GM18511 (cell line): ENCODE measurements at regions not wholly inside any gene's neighbourhood (a gene's known extent, or its start where the extent isn't known, plus 50 kb on each side); places are given as distances from the start of the nearest gene placed in this dataset.

ENCODE experiments used
- ATAC-seq: cut with Tn5 transposase; IDR thresholded peaks from one replicate; pipeline ENCODE4 v1.9.1; 2021; ENCODE audit warnings: mild to moderate bottlenecking, moderate library complexity; ENCODE audit not compliant: unreplicated experiment

DNA sequence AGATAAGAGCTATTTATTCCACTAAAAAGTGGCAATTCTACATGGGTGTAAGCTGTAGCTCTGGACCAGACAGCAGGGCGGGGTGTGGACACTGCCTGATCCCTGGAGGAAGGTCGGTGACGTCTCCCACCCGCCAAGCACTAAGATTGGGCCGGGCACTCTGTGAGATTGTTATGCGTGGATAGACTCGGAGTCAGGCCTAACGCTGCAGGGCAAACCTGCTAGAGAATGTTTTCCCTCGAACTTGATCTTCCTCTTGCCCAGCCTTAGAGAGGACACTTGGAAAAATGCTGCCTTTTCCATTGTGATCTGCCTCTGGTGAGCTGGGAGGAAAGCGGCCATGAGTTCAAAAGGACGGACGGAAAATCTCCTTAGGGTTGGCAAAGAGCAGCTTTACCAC, 1273.4 kb downstream of the TBC1D22A start:
- no peak for ATAC-seq

DNA sequence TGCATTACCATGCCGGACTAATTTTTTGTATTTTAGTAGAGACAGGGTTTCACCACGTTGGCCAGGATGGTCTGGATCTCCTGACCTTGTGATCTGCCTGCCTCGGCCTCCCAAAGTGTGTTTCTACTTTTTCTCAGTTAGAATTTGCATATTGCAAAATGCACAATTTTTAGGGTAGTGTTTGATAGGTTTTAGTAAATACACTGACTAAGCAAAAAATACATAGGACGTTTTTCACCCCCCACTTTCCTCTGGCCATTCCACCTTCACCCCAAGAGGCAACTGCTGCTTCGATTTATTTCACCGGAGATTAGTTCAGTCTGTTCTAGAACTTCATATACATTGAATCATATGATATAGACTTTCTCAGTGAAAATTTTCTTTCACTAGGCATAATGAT, 1269.1 kb downstream of the TBC1D22A start:
- ATAC-seq: no peak

DNA sequence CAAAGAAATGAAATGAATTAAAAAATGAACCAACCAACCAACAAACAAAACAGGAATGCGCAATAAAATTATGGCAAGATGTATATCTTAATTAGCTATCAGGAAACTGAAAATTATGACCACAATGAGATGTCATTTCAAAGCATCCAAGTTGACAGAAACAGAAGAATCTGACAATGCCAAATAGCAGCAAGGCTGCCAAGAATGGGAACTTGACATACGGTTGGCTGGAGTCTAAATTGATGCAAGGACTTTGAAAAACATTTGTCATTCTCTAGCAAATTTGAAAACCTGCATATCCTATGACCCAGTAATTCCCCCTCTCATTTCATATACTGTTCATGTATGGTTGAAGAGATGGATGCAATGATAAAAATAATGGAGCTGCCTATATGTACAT, 1262.6 kb downstream of the TBC1D22A start:
- ATAC-seq: no peak

DNA sequence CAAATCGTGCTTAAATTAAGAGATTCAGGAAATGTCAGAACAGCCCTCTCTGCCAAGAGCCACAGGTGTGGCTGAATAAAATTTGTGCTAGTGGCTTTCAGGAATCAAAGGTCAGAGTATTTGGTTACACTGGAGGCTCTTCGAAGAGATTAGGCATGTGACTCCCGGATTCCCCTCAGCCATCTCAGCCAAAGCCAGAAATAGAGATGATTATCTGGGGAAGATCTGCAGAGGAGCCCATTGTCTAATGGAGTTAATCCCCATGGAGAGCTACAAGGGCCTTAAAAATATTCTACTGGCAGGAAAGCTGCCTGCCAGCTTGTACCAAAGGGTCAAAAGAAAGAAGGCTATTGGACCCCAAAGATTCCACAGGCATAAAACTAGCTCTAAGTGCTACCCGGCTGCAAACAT, 1259.5 kb downstream of the TBC1D22A start:
- no peak for ATAC-seq

DNA sequence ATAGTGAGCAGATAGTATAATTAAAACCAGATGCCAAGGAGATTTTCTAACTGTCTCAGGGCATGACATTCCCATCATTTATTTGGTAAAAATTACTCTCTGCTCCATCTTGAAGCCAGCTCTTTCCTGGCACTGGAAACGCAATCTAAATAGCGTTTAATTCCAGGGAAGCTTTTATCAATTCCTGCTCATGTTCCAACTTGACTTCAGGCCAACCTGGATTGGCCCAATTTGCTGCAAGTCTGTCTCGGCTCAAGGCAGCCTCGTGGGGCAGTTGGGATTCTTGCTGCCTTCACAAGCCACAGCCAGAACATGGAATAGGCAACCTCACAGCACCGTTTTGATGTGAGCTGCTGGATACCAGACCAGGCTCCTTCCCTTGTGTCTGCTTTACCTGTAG, 1255.9 kb downstream of the TBC1D22A start:
- ATAC-seq: no peak

DNA sequence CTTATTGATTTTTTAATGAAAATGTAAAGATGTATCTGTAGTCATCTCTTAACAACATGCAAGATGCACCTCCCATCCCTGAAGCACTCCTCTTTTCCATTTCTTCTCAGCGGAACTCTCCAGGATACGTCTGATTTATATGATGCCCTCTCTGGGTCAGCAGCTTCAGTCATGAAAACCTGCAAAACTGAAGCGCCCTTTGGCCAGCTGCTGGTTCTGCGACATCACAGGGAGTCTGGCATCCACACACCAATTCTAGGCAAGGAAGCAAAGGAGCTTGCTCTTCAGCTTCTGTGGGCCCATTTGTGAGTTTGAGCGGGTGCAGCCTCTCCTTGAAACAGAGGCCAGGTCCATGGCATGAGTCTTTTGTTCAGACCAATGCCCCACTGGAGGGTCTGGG, 1253.3 kb downstream of the TBC1D22A start:
- ATAC-seq: no peak

DNA sequence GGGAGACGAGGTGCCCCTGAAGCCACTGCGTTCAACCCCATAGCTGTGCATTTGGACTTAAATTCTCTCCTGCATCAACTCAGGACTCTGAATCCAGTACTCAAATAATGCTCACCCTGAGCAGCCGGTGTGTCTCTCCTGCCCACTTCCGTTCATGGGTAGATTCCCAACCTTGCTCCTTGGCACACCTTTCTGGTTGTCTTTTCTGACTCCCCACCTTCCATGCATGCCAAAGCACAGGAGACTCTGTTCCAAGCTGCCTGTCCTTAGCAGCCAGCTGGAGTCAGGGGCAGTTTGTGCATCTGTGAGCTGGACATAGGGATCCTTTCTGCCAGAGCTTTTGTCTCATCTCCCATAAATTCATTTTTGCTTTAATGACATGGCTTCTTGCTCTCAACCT, 1242.5 kb downstream of the TBC1D22A start:
- ATAC-seq: no peak

DNA sequence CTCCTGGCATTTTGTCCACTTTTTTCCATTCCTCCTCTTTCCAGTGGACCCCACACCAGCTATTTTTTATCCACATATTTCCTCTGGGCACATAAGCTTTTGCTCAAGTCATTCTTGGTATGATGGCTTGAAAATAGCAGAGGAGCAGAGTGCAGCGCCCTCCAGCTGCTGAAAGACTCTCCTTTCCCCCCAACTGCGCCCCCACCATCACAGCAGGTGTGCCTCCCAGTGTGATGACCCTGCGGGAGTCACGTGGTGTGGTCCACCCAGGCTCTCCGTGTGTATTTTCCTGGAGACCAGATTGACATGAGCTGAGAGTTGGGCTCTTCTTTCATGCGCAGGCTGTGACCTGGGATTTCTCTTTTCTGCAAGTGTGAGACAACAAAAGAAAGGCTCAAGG, 1241.6 kb downstream of the TBC1D22A start:
- no peak for ATAC-seq

DNA sequence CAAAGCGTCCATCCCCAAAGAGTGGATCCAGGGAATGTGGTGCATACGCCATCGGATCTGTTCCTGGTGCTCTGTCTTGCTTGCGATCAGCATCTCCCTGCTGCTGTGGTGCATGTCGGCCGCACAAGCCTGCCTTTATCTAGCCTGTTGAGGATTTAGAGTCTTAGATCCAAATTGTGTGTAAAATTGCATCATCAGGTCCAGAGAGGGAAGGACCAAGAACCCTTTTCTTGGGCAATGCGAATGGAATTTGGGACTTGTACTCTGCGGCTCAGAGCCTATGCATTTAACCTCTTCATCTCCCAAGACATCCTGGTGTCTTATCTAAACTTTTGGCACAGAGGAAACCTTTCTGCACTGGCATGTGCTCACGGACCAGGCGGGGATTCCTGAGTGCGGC, 1238.7 kb downstream of the TBC1D22A start:
- no peak for ATAC-seq

DNA sequence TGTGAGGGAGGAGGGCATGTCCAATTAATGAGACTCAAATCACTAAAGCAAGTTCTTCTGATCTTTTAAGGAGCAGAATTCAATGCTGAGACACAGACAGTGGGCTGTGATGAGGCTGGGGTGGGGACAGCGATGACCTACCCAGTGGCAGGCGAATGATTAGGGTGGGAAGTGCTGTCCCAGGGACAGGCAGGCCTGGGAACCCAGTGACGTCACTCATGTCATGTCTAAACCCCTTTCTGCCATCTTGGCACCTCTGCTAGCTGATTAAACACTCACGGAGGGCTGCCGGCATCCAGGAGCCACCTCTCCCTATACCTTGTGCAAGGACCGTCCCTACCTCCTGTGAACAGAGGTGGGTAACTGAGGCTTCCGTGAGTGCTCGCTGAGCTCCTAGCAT, 1235.2 kb downstream of the TBC1D22A start:
- no peak for ATAC-seq

DNA sequence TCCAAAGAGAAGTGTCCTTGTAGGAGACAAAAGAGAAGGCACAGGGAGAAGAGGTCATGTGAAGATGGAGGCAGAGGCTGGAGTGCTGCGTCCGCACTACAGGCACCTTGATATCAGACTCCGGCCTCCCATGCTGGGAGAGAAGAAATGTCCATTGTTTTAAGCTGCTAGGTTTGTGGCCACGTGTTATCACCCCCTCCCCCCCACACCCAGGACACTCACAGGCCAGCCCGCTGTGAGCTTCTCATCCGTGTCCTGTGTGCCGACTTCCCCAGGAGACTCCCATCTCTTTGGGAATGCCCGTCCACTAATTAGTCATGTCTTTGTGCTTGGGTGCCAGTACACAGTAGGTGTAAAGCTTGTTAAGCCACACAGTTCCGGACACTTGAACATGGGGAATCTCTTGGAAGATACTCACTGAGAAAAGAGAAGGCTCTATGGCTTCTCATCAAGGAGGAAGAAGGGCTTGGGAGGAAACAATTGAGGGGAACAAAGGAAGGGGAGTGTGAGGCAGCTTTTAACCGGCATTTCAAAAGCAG, 1234.7 kb downstream of the TBC1D22A start:
- no peak for ATAC-seq

DNA sequence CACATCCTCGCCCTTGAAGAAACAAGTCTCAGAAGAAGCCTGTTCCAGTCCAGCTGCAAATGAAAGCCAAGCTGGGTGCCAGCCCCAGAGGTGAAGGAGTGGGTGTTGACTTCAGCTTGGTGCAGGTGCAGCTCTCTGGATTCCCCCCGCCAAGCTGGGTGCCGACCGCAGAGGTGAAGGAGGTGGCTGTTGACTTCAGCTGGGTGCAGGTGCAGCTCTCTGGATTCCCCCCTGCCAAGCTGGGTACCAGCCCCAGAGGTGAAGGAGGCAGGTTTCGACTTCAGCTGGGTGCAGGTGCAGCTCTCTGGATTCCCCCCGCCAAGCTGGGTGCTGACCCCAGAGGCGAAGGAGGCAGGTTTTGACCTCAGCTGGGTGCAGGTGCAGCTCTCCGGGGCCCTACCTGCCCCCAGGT, 1234.0 kb downstream of the TBC1D22A start:
- ATAC-seq: no peak

DNA sequence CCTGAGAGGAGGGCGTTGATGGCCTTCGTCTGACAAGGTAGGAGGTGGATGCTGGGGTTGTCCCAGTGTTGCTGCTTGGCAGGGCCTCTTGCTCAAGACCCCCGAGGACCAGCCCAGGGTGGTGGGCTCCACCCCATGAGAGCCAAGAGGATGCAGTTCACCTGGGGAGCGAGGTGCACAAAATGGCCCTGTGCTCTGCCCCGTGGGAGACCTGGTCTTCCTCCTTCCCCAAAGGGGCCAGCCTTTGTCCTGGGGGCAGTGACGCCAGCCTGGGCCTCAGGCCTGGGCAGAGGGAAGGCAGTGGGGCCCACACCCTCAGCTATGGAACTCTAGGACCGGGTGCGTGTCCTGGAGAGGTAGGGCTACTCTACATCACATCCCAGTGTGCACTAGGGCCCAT, 1233.3 kb downstream of the TBC1D22A start:
- ATAC-seq: no peak

DNA sequence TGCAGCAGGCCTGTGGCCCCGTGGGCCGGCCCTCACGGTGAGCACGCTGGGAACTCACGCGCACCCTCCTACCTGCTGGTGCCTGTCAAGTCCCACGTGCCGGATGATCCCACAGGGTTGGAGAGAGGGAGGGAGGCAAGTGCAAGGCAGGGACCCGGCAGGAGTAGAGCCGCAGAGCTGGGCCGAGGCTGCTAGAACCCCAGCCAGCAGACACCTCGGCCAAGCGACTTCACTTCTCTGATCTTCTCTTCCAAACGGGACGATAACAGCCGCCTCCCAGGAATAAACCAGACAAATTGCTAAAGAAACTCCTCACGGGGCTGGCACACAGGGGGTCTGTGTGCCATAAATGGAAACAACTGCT, 1232.8 kb downstream of the TBC1D22A start:
- ATAC-seq: no peak

DNA sequence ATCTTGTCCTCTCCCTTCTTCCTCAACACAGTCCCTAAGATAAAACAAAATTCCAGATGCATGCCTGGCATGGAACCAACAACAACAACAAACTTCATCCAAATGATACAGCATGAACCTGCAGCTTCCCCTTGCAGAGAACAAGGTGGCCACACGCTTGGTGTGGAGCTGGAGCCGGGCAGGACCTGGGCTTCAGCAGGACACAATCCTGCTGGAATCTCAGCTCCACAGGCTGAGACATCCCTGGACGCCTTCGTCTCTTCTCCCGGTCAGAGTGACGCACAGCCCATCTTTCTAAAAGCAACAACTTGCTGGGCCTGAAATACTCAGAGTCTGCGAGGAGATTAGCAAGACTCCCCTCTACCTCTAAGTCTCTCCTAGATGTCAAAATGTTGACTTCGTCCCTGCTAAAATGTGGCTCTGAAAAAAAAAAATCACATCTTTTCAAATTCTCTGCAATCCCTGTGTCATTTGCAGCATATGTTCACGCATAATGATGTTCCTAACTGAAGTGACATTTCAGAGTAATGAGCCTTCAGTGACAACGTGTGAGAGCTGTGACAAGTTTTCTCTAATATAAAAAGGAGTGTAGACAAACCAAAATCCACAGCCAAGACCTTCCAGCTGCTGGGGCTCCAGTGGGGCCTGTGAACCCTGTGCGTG, 1232.3 kb downstream of the TBC1D22A start:
- ATAC-seq: no peak

DNA sequence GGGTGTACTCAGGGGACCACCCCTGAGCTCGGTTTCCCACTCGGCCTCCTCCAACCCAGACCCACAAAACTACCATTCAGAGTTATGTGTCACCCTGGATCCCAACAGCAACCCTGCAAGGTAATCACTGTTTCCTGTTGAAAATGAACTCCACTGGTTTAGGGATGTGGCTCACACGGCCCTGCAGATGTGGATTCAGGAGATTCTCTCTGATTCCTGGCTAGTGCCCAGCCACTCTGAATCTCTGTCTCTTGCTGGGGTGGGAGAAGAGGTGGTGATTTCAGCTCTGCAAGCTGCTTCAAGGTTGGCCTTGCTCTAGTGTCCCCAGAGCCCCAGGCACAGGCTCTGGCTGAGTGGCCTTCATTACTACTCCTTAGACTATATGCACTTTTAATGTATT, 1231.6 kb downstream of the TBC1D22A start:
- no peak for ATAC-seq

DNA sequence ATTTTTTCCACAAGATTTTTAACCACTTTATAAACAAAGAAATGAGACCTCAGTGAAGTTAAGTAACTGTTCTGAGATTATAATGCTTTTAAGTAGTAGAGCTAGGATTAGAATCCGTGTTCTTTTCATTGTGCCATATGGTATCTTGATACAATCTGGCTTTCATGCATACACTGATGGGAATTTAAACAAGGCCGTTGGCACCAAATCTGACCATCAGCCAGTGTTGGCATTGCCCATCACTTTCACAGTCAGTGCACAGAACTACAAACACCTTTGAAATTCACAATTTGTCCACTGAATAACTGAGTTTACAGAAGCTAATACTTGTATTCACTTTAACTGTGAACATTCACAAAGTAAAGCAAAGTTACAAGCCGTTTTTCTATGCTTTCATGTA, 1228.0 kb downstream of the TBC1D22A start:
- no peak for ATAC-seq

DNA sequence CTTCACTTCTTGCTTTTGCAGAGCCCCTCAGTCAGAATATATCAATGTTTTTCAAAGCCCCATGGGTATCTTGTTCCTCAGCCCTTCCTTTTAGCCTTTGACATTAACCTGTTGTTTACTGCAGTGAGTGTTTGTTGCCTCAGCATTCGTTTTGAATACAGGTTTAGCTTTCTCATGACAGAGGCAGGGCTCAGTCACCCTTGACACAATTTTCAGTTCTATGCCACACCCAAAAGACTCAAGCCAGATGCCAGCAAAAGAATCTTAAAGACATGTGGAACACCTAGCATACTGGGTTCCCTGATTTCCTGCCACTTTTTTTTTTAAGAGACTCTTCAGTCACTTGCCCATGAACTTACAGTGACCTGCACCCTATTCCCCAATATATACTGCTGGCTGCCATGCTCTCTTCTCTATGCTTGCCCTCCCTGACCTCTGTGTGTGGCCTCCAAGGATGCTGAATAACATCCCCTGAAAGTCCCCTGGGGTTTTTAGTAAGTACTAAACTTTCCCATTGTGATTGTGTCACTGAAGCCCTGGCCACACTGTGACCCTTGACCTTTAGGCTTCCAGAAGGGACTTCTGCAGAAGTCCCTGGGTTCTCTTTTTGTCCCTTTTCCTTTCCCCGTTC, 1225.5 kb downstream of the TBC1D22A start:
- no peak for ATAC-seq

DNA sequence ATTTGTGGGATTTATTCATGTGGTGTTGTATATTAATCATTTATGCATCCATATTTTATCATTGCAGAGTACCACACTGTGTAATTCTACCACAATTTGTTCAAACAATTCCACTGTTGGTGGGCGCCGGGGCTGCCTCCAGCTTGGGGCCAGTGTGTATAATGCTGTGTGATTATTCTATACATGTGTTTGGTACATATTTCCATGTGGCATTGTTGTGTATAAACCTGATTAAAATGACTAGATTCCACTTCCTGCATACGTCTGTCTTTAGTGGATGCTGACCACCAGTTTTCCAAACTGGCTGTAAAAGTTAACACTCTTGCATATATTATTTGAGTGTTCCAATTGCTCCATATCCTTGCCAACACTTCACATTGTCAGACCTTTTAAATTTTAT, 1213.8 kb downstream of the TBC1D22A start:
- ATAC-seq: no peak

DNA sequence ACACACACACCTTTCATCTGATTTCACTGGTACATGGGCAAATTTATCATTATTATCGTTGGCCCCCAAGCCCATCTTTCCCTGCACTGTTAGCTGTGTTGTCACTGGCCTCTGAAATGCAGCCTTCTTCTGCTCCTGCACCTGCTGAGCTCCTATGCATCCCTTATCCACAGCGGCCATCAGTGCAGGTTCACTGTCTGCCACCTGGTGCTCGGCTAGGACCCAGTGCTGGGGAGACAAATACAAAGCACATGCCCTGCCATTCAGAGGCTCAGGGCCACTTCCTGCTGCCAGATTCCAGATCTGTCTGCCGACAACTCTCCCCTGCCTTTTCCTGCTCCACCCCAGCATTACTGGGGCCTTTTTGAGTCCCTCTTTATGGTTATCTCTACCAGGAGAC, 1205.4 kb downstream of the TBC1D22A start:
- no peak for ATAC-seq

DNA sequence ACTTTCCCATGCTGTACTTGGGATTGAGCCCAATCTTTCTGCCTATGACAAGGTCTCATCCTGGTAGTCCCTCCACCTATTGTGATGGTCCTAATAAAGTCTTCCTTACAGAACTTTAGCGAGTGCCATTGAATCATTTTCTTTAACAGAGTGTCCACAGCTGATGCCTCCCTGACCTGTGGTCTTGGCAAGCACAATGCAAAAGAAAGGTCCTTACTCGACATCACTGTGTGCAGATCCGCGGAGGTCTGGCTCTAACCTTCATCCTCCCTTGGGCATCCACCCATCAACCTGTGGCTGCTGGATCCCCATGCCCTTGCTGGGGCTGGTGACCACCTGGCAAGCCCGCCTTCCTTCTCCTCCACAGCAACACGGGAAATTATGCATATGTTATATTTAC, 1203.9 kb downstream of the TBC1D22A start:
- no peak for ATAC-seq

DNA sequence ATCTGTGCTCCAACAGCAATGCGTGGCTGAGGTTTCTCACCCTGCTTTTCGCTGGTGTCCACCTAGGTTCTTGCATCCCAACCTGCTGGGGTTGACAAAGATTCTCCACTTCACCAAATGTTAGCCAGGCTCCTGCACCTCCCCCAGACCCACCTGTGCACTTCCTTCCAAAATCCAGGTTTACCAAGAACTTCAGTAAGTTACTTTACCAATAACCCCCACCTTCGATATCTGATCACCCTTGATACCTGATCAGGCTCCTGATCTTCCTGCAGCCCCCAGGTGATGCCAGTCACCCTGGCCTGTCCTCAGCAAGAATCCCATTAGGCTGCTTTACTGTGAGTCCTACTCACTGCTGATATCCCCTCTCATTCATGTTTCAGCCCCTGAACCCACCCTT, 1203.4 kb downstream of the TBC1D22A start:
- ATAC-seq: no peak

DNA sequence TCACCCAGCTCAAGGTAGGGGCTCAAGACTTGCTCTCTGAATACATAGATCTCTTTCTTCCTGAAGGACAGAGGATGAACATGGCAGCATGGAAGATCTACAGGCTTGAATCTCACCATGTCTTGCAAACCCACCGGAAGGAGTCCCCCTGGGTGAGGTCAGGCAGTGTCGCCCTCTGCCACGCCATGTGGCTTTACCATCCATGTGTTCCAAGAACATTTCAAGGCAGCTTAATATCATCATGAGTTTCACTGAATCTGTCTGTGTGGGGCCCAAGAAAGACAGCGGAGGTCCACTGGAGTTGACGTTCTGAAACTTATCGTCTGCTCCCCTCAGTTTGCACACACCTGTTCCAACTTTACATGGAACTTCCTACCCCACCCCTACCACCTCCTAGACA, 1202.6 kb downstream of the TBC1D22A start:
- ATAC-seq: no peak
